H9 (cell line): ENCODE measurements at regions not wholly inside any gene's neighbourhood (a gene's known extent, or its start where the extent isn't known, plus 50 kb on each side); places are given as distances from the start of the nearest gene placed in this dataset.
A peak's percentile ranks its signal among the peaks of the same experiment; 100 is the strongest.

Source experiments
- DNase-seq: peaks from one replicate; pipeline ENCODE4 v3.0.0-alpha.2; 2017
- H2AFZ ChIP-seq: one replicate; pipeline ENCODE4 v1.6.1; 2013; ENCODE audit warnings: mild to moderate bottlenecking, low read length, control low read depth, moderate library complexity
- H2AK5ac ChIP-seq: 2 replicates; pipeline ENCODE4 v1.6.1; 2013; ENCODE audit warnings: low read length, control low read depth, mixed read lengths; ENCODE audit not compliant: insufficient read length
- H2BK120ac ChIP-seq: one replicate; pipeline ENCODE4 v1.6.1; 2013; ENCODE audit warnings: low read depth, mild to moderate bottlenecking, low read length, control low read depth, inconsistent platforms; ENCODE audit not compliant: poor library complexity, severe bottlenecking
- H2BK12ac ChIP-seq: 2 replicates; pipeline ENCODE4 v1.6.1; 2013; ENCODE audit warnings: low read length, control low read depth, mixed read lengths, low read depth; ENCODE audit not compliant: insufficient read length
- H2BK15ac ChIP-seq: 2 replicates; pipeline ENCODE4 v1.6.1; 2013; ENCODE audit warnings: low read depth, low read length, control low read depth
- H2BK20ac ChIP-seq: one replicate; pipeline ENCODE4 v1.6.1; 2013; ENCODE audit warnings: low read depth, mild to moderate bottlenecking, low read length, control low read depth, inconsistent platforms; ENCODE audit not compliant: poor library complexity, severe bottlenecking
- H2BK5ac ChIP-seq: 2 replicates; pipeline ENCODE4 v1.6.1; 2013; ENCODE audit warnings: low read length, control low read depth, mixed read lengths; ENCODE audit not compliant: insufficient read length
- H3K14ac ChIP-seq: 2 replicates; pipeline ENCODE4 v1.6.1; 2013; ENCODE audit warnings: low read length, control low read depth; ENCODE audit not compliant: insufficient read depth
- H3K18ac ChIP-seq: 2 replicates; pipeline ENCODE4 v1.6.1; 2013; ENCODE audit warnings: low read depth, mild to moderate bottlenecking, mixed read lengths, low read length, control low read depth; ENCODE audit not compliant: insufficient read length
- H3K23ac ChIP-seq: 2 replicates; pipeline ENCODE4 v1.6.1; 2013; ENCODE audit warnings: low read length, control low read depth, mixed read lengths, low read depth; ENCODE audit not compliant: insufficient read length
- H3K23me2 ChIP-seq: 2 replicates; pipeline ENCODE4 v1.6.1; 2013; ENCODE audit warnings: low read depth, mild to moderate bottlenecking, mixed read lengths, low read length, control low read depth; ENCODE audit not compliant: insufficient read length, poor library complexity, severe bottlenecking
- H3K27ac ChIP-seq: 2 replicates; pipeline ENCODE4 v1.5.1; 2013; ENCODE audit warnings: low read length, control low read depth, mixed read lengths, low read depth; ENCODE audit not compliant: insufficient read length
- H3K27me3 ChIP-seq: 2 replicates; pipeline ENCODE4 v1.6.1; 2013; ENCODE audit warnings: low read length, control low read depth, inconsistent platforms; ENCODE audit not compliant: insufficient read depth
- H3K4ac ChIP-seq: 2 replicates; pipeline ENCODE4 v1.6.1; 2013; ENCODE audit warnings: low read depth, mild to moderate bottlenecking, control low read depth, inconsistent platforms, low read length, moderate library complexity
- H3K4me1 ChIP-seq: 2 replicates; pipeline ENCODE4 v1.6.1; 2013; ENCODE audit warnings: low read length, control low read depth, inconsistent platforms; ENCODE audit not compliant: insufficient read depth
- H3K4me2 ChIP-seq: 2 replicates; pipeline ENCODE4 v1.6.1; 2013; ENCODE audit warnings: low read length, control low read depth, mixed read lengths; ENCODE audit not compliant: insufficient read length, insufficient read depth
- H3K56ac ChIP-seq: 2 replicates; pipeline ENCODE4 v1.6.1; 2013; ENCODE audit warnings: low read depth, mild to moderate bottlenecking, mixed read lengths, low read length, control low read depth; ENCODE audit not compliant: insufficient read length
- H3K79me1 ChIP-seq: 2 replicates; pipeline ENCODE4 v1.6.1; 2013; ENCODE audit warnings: low read depth, mild to moderate bottlenecking, moderate library complexity, low read length, control low read depth, inconsistent platforms; ENCODE audit not compliant: insufficient read depth, poor library complexity, severe bottlenecking
- H3K79me2 ChIP-seq: 2 replicates; pipeline ENCODE4 v1.6.1; 2013; ENCODE audit warnings: low read length, control low read depth, inconsistent platforms; ENCODE audit not compliant: insufficient read depth
- H3K9ac ChIP-seq: 2 replicates; pipeline ENCODE4 v1.6.1; 2013; ENCODE audit warnings: low read length, control low read depth, mixed read lengths; ENCODE audit not compliant: insufficient read length; ENCODE audit errors: extremely low read depth
- H3K9me3 ChIP-seq: one replicate; pipeline ENCODE4 v1.6.1; 2013; ENCODE audit warnings: low read depth, low read length, inconsistent platforms; ENCODE audit not compliant: control insufficient read depth
- H3T11ph ChIP-seq: one replicate; pipeline ENCODE4 v1.6.1; 2013; ENCODE audit warnings: mild to moderate bottlenecking, low read length, control low read depth, inconsistent platforms
- H4K20me1 ChIP-seq: one replicate; pipeline ENCODE4 v1.6.1; 2013; ENCODE audit not compliant: control insufficient read depth, insufficient read length, insufficient read depth
- H4K5ac ChIP-seq: 2 replicates; pipeline ENCODE4 v1.6.1; 2013; ENCODE audit warnings: low read depth, mild to moderate bottlenecking, mixed read lengths, low read length, control low read depth; ENCODE audit not compliant: insufficient read length
- H4K8ac ChIP-seq: replicated peaks from 2 replicates; pipeline ENCODE4 v1.6.1; 2013; ENCODE audit warnings: low read length, control low read depth, mixed read lengths, low read depth; ENCODE audit not compliant: insufficient read length
- H4K91ac ChIP-seq: 2 replicates; pipeline ENCODE4 v1.6.1; 2013; ENCODE audit warnings: low read depth, mild to moderate bottlenecking, moderate library complexity, mixed read lengths, low read length, control low read depth; ENCODE audit not compliant: insufficient read length
- H3K27ac Mint-ChIP-seq, 3 experiments: 2 replicates in 2 of 3; 3 replicates in 1 of 3; pipeline ENCODE4 v1.8.0; 2020 to 2021; ENCODE audit warnings: mixed read lengths in 3 of 3, mild to moderate bottlenecking in 1 of 3, moderate library complexity in 1 of 3
- H3K27me3 Mint-ChIP-seq: 2 replicates; pipeline ENCODE4 v1.8.0; 2021; ENCODE audit warnings: low read depth, mild to moderate bottlenecking, moderate library complexity, mixed read lengths
- H3K36me3 Mint-ChIP-seq, 3 experiments: 2 replicates in 2 of 3; 3 replicates in 1 of 3; pipeline ENCODE4 v1.8.0; 2020 to 2021; ENCODE audit warnings: low read depth in 3 of 3, mixed read lengths in 3 of 3; ENCODE audit not compliant: insufficient read depth in 1 of 3
- H3K4me1 Mint-ChIP-seq, 2 experiments: 2 replicates each; pipeline ENCODE4 v1.8.0; 2020; ENCODE audit warnings: mixed read lengths in 2 of 2
- H3K4me3 Mint-ChIP-seq, 2 experiments: 2 replicates in 1 of 2; 3 replicates in 1 of 2; pipeline ENCODE4 v1.8.0; 2020 to 2021; ENCODE audit warnings: mild to moderate bottlenecking in 2 of 2, mixed read lengths in 2 of 2, moderate library complexity in 1 of 2
- H3K9me3 Mint-ChIP-seq, 2 experiments: 2 replicates in 1 of 2; 3 replicates in 1 of 2; pipeline ENCODE4 v1.8.0; 2020; ENCODE audit warnings: mild to moderate bottlenecking in 2 of 2, mixed read lengths in 2 of 2, moderate library complexity in 1 of 2
- CTCF ChIP-seq: fragments of 200-600 bp; sonication (generic); conservative IDR thresholded peaks from 3 replicates; pipeline ENCODE4 v1.8.0; 2021; ENCODE audit warnings: antibody characterized with exemption, mild to moderate bottlenecking
- WGBS: extraction: QIAGEN DNeasy Blood & Tissue Kit; methylation state at CpG from one replicate; pipeline ENCODE4 v1.1.7; 2013; ENCODE audit warnings: missing lambda C conversion rate, low lambda C conversion rate, mixed read lengths; ENCODE audit not compliant: insufficient read length; ENCODE audit errors: extremely low coverage; 5-methylcytosine and 5-hydroxymethylcytosine counted together

- Histone ChIP-seq H2AK5ac (no peak overlapping the region), H3K56ac (no peak overlapping the region), H4K91ac (no peak overlapping the region), H3K4ac (no peak overlapping the region), H2BK20ac (no peak overlapping the region), H4K5ac (no peak overlapping the region), H2BK5ac (no peak overlapping the region), H3K23ac (no peak overlapping the region), H3K14ac (no peak overlapping the region), H3K27ac (no peak overlapping the region), H4K8ac (no peak overlapping the region), H3K79me1 (no peaks in the 10 kb centered on the region), H2BK120ac (no peak overlapping the region), H3K4me1 (no peaks in the 10 kb centered on the region; the same call in 1 of the 2 replicates), H3K9me3 (no peaks in the 10 kb centered on the region), H3K18ac (no peak overlapping the region), H2BK12ac (no peak overlapping the region), H2AFZ (no peak overlapping the region), H2BK15ac (no peak overlapping the region), H3K4me2 (no peak overlapping the region), H3K79me2 (no peaks in the 10 kb centered on the region), H3K9ac (no peak overlapping the region), H3K23me2 (no peaks in the 10 kb centered on the region), H3T11ph (no peak overlapping the region), H4K20me1 (no peaks in the 10 kb centered on the region), H3K27me3 (no peaks in the 10 kb centered on the region)
- Mint-ChIP-seq H3K4me1 (peaks cover 5 to 12% of the 10 kb centered on the region in 2 experiments; a peak in 3 of 4 replicates), H3K36me3 (peaks cover 0 to 4% (median 1%) of the 10 kb centered on the region in 3 experiments; a peak in 3 of 7 replicates), H3K9me3 (peaks cover 2 to 10% of the 10 kb centered on the region in 2 experiments; a peak in 3 of 5 replicates), H3K4me3 (no peak overlapping the region), H3K27me3 (no peaks in the 10 kb centered on the region; the same call in 1 of the 2 replicates), H3K27ac (no peak overlapping the region)
- TF ChIP-seq CTCF = no peak
- peak; percentile 44 for DNase-seq
- WGBS = no CpG with 5 or more reads among the region's 19 CpGs
Measured at GRCh38 chr10:26637521-26638275, 59.8 kb upstream of the PDSS1 start.
